ENCODE measurements at regions not wholly inside any gene's neighbourhood (a gene's known extent, or its start where the extent isn't known, plus 50 kb on each side); places are given as distances from the start of the nearest gene placed in this dataset.

GRCh38 chr17:52235516-52235915 lies 77.0 kb upstream of the CA10 start:
- H3K36me3 ChIP-seq (ENCODE audit: control insufficient read depth in 2 of 2, insufficient read depth in 1 of 2, low read length in 2 of 2) = no peaks in the 10 kb centered on the region
- TF ChIP-seq ZNF354C (tag by site-specific recombination; IDR thresholded peaks at IDR 0.05; ENCODE audit: borderline replicate concordance, low read depth) = no peak
- no peak for TF ChIP-seq ZNF211 (tag by site-specific recombination; IDR thresholded peaks at IDR 0.05; ENCODE audit: low read depth)
- CTCF ChIA-PET = no interaction called here

GRCh38 chr17:52233632-52234031 lies 75.1 kb upstream of the CA10 start:
- no peak overlapping the region for H3K27ac ChIP-seq (ENCODE audit: extremely low read depth, low read depth, low read length)
- CTCF ChIA-PET = no interaction called here

More at GRCh38 chr17:52235516-52235915, 77.0 kb upstream of the CA10 start:
- no peaks in the 10 kb centered on the region for H3K4me1 ChIP-seq (ENCODE audit: control insufficient read depth, insufficient read depth, low read length)
- H3K27ac ChIP-seq (ENCODE audit: extremely low read depth, low read depth, low read length) = no peak overlapping the region
- no peak overlapping the region for H3K4me3 ChIP-seq (ENCODE audit: low read depth, low read length)
- POLR2A ChIA-PET = no interaction called here
- no peaks in the 10 kb centered on the region for H3K9me3 ChIP-seq (ENCODE audit: control insufficient read depth, insufficient read depth, low read depth, low read length)

GRCh38 chr17:52233176-52233575 lies 74.7 kb upstream of the CA10 start:
- Histone ChIP-seq H3K36me3 (ENCODE audit: control insufficient read depth in 2 of 2, insufficient read depth in 1 of 2, low read length in 2 of 2) (no peaks in the 10 kb centered on the region), H3K9me3 (ENCODE audit: control insufficient read depth, insufficient read depth, low read depth, low read length) (no peaks in the 10 kb centered on the region), H3K4me3 (ENCODE audit: low read depth, low read length) (no peak overlapping the region), H3K27ac (ENCODE audit: extremely low read depth, low read depth, low read length) (no peak overlapping the region), H3K4me1 (ENCODE audit: control insufficient read depth, insufficient read depth, low read length) (no peaks in the 10 kb centered on the region)
- no peak for TF ChIP-seq ZNF768 (tag by site-specific recombination; IDR thresholded peaks at IDR 0.05)
- no peak for TF ChIP-seq ELK4 (IDR thresholded peaks at IDR 0.05; ENCODE audit: borderline replicate concordance, low read depth, low read length)
- no peak for TF ChIP-seq ZNF394 (tag by site-specific recombination; IDR thresholded peaks at IDR 0.05; ENCODE audit: borderline replicate concordance)
- no peak for TF ChIP-seq ZNF544 (tag by site-specific recombination; IDR thresholded peaks at IDR 0.05)
- TF ChIP-seq ZNF266 (tag by site-specific recombination; IDR thresholded peaks at IDR 0.05; ENCODE audit: low read depth) = no peak
- no peak for TF ChIP-seq ZNF426 (tag by site-specific recombination; IDR thresholded peaks at IDR 0.05)
- TF ChIP-seq HOXA7 (CRISPR knock-in tag; IDR thresholded peaks at IDR 0.05; ENCODE audit: borderline replicate concordance) = no peak
- CTCF ChIA-PET = no interaction called here
- POLR2A ChIA-PET = no interaction called here

More at GRCh38 chr17:52233632-52234031, 75.1 kb upstream of the CA10 start:
- POLR2A ChIA-PET = no interaction called here
- Histone ChIP-seq H3K36me3 (ENCODE audit: control insufficient read depth in 2 of 2, insufficient read depth in 1 of 2, low read length in 2 of 2) (no peaks in the 10 kb centered on the region), H3K4me1 (ENCODE audit: control insufficient read depth, insufficient read depth, low read length) (no peaks in the 10 kb centered on the region), H3K4me3 (ENCODE audit: low read depth, low read length) (no peak overlapping the region), H3K9me3 (ENCODE audit: control insufficient read depth, insufficient read depth, low read depth, low read length) (no peaks in the 10 kb centered on the region)
- no peak for TF ChIP-seq ZNF366 (tag by site-specific recombination; conservative IDR thresholded peaks at IDR 0.05)
- no peak for TF ChIP-seq ZNF558 (tag by site-specific recombination; IDR thresholded peaks at IDR 0.05)
- TF ChIP-seq ZNF302 (tag by site-specific recombination; IDR thresholded peaks at IDR 0.05; ENCODE audit: low read depth) = no peak
- TF ChIP-seq PATZ1 (tag by site-specific recombination; IDR thresholded peaks at IDR 0.05) = no peak
- no peak for TF ChIP-seq ZNF701 (tag by site-specific recombination; IDR thresholded peaks at IDR 0.05)
- no peak for TF ChIP-seq ZNF658 (tag by site-specific recombination; IDR thresholded peaks at IDR 0.05)
- no peak for TF ChIP-seq SP2 (tag by site-specific recombination; IDR thresholded peaks at IDR 0.05)
- no peak for TF ChIP-seq YY2 (tag by site-specific recombination; IDR thresholded peaks at IDR 0.05)
- no peak for TF ChIP-seq ZNF280D (tag by site-specific recombination; IDR thresholded peaks at IDR 0.05)
- no peak for TF ChIP-seq KLF10 (tag by site-specific recombination; IDR thresholded peaks at IDR 0.05)
- no peak for TF ChIP-seq ZNF623 (tag by site-specific recombination; IDR thresholded peaks at IDR 0.05)
- no peak for TF ChIP-seq ZNF610 (tag by site-specific recombination; IDR thresholded peaks at IDR 0.05; ENCODE audit: borderline replicate concordance)
- TF ChIP-seq ZNF292 (tag by site-specific recombination; IDR thresholded peaks at IDR 0.05; ENCODE audit: borderline replicate concordance, low read depth) = no peak
- TF ChIP-seq ZBTB48 (tag by site-specific recombination; IDR thresholded peaks at IDR 0.05) = no peak
- TF ChIP-seq KLF9 (tag by site-specific recombination; IDR thresholded peaks at IDR 0.05; ENCODE audit: low read depth) = no peak
- TF ChIP-seq ZBTB1 (tag by site-specific recombination; IDR thresholded peaks at IDR 0.05) = no peak
- TF ChIP-seq TRIM28 (IDR thresholded peaks at IDR 0.05; ENCODE audit: borderline replicate concordance, low read length) = no peak
- TF ChIP-seq KLF7 (tag by site-specific recombination; IDR thresholded peaks at IDR 0.05; ENCODE audit: borderline replicate concordance) = no peak
